GM18858 (cell line): ENCODE measurements at regions not wholly inside any gene's neighbourhood (a gene's known extent, or its start where the extent isn't known, plus 50 kb on each side); places are given as distances from the start of the nearest gene placed in this dataset.
"Not testable (repeated sequence)": the region's sequence is repeated elsewhere in the genome, so short reads cannot be mapped to it uniquely, and the experiment has no call there.

ENCODE experiments used
- ATAC-seq: cut with Tn5 transposase; IDR thresholded peaks from one replicate; pipeline ENCODE4 v1.9.1; 2021; ENCODE audit not compliant: unreplicated experiment

DNA sequence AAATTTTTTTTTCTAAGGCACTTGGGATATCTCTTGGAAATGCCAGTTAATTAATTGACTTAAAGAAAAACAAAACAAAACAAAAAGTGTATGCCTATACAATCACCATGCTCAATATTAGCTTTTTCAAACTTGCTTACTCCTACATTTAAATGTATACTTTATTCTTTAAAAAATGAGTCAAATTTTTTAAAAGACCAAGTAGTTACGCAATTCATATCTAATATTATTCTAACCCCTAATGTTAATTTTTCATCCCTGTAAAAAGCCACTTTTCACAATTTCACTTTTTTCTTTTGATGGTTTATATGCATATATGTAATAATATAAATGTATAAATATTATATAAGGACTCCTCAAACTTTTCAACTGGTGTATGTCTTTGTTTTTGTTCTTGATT lies 211.2 kb downstream of the PRDM9 start:
- ATAC-seq: no peak

GRCh38 chr5:23721336-23721735 lies 213.9 kb downstream of the PRDM9 start:
- no peak for ATAC-seq

GRCh38 chr5:23727271-23727670 lies 219.9 kb downstream of the PRDM9 start:
- ATAC-seq: no peak

GRCh38 chr5:23730023-23730422 lies 222.6 kb downstream of the PRDM9 start:
- ATAC-seq: no peak

- no peak for ATAC-seq
These were observed 232.6 kb downstream of the PRDM9 start for GRCh38 chr5:23740029-23740428.

- ATAC-seq: no peak
These were observed 235.3 kb downstream of the PRDM9 start for GRCh38 chr5:23742701-23743100.

DNA sequence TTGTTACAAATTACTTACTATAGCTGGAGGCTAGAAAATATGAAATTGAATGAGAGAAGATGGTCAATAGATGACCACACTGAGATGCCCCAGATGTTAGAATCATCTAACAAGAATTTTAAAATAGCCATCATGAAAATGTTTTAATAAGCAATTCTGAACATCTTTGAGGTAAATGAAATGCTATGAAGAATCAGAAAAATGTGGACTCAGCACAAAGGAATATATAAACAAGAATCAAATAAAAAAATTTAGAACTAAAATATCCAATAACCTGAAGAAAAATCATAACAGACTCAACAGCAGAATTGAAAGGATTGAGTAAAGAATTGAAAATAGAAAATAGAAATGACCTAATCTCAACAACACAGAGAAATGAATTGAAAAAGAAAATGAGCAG lies 248.5 kb downstream of the PRDM9 start:
- ATAC-seq: no peak

- ATAC-seq: no peak
These were observed 249.4 kb downstream of the PRDM9 start for GRCh38 chr5:23756779-23757178.

GRCh38 chr5:23763170-23763569 lies 255.8 kb downstream of the PRDM9 start:
- no peak for ATAC-seq

DNA sequence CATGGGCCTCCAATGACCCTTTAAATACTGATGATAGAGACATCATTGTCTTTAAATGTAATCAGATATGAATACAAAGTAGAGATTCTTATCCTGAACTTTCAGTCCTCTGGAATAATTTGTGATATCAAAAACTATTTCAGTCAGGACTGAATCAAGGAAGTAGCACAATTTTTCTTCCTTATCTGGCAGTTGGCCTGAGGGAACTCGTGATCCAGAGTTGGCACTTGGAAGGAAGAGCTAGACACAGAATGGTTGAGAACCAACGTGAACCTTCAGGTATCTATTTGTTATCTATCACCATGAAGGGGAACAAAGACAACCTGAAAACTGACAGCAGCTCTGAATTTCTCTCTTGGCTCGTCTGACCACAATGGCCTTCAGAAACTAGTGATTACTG lies 269.3 kb downstream of the PRDM9 start:
- no peak for ATAC-seq

DNA sequence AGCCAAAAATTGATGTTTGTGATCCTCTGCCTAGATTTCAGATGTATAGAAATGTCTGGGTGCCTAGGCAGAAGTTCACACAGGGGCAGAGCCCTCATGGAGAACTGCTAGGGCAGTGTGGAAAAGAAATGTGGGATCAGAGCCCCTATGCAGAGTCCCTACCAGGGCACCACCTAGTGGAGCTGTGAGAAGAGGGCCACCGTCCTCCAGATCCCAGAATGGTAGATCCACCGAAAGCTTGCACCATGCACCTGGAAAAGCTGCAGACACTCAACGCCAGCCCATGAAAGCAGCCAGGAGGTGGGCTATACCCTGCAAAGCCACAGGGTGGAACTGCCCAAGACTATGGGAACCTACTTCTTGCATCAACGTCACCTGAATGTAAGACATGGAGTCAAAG lies 292.9 kb downstream of the PRDM9 start:
- not testable (repeated sequence) for ATAC-seq

GRCh38 chr5:23820765-23821471 lies 313.5 kb downstream of the PRDM9 start:
- no peak for ATAC-seq

GRCh38 chr5:23823521-23823920 lies 316.1 kb downstream of the PRDM9 start:
- no peak for ATAC-seq

- ATAC-seq: no peak
These were observed 317.8 kb downstream of the PRDM9 start for GRCh38 chr5:23825196-23825595.

DNA sequence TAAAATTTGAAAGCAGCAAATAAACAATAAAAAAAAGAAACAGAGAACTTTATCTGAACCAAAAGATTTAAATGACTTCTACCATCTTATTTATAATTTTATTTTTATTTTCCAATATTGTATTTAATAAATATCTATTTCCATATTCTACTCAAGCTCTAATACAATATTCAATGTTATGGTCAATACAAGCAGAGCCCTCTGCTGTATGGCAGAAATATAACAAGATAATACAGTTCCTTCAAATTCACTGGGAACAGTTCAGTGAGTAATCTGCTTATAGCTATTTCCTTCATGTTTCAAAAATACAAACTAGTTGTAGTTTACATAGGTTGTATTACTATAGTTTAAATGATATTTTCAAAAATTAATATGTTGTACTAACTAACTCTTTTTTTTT lies 332.7 kb downstream of the PRDM9 start:
- ATAC-seq: no peak

- no peak for ATAC-seq
These were observed 357.4 kb downstream of the PRDM9 start for GRCh38 chr5:23864786-23865185.

DNA sequence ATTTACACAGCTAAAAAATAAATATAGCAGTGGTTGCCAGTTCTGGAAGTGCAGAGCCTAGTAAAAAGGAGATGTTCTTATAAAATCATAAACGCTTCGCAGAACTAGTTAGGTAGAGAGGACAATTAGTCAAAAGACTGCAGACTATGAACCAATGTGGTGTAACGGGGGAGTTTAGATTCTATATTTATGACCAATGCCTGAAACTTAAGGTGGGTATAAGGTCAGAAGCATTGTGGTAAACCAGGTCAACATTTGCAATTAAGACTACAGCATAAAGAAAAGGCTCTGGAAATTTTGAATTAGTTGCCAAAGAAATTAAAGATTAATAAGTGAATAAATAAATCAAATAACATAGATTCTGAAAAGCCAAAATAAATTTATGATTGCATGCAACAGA lies 370.4 kb downstream of the PRDM9 start:
- ATAC-seq: no peak

DNA sequence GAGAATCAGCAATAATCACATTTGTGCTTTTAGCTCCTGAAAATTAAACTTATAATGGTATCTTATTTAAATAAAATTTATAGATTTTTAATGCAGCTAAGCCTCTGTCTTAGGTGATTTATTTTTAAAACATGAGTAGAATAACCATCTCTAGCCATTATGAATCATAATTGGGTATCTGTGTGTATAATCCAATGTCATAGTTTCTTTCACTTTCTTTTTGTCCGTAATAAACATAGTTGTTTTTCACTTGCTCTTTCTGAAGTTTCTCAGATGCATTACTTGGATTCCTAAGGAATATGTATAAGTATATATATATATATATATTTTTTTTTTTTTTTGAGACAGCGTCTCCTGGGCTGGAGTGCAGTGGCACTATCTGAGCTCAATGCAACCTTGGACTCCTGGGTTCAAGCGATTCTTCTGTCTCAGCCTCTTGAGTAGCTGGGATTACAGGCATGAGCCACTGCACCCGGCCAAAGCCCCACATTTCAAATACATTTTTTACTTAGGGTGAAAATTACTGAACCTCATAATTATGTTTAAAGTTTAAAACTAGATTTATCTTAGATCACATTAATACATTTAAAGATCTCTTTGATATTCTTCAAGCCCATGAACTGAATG lies 377.1 kb downstream of the PRDM9 start:
- no peak for ATAC-seq

DNA sequence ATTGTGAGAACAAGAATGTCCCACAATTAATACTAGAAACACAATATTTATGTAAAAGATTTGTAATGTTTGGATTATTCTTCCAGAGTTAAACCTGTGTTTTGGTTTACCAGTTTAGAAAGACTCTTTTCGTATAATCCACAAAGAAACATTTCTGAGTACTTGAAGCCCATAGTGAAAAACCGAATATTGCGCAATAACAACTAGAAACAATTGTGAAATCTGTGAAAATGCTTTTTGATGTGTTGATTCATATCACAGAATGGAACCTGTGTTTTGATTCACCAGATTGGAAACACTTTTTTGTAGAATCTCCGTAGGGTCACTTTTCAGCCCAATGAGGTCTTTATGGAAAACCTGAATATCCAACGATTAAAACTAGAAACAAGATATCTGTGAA lies 386.2 kb downstream of the PRDM9 start:
- ATAC-seq: no peak

GRCh38 chr5:23895614-23896013 lies 388.2 kb downstream of the PRDM9 start:
- ATAC-seq: no peak

DNA sequence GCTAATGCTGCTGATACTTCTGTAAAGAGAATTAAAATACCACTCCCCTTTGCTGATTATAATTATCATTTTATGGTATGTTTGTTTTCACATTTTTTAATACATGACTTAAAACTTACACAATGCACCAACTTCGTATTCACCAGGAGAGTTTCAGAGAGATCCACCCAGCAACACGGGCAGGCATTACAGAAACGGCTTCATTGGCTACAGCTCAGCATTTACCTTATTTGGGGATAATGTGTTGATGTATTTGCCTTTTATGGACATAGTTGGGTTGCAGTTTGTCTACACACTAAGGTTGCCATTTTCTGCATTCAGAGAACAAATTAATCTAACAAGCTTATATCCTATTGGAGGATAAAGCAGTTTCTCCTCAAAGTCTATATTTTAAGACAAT lies 423.6 kb downstream of the PRDM9 start:
- ATAC-seq: no peak

- not testable (repeated sequence) for ATAC-seq
These were observed 444.0 kb downstream of the PRDM9 start for GRCh38 chr5:23951261-23951928.
